Nephron (organoid): ENCODE measurements at regions not wholly inside any gene's neighbourhood (a gene's known extent, or its start where the extent isn't known, plus 50 kb on each side); places are given as distances from the start of the nearest gene placed in this dataset.

Experiments used
- H3K27ac Mint-ChIP-seq, 3 experiments: 2 replicates each; pipeline ENCODE4 v1.8.0; 2020; ENCODE audit warnings: mixed read lengths in 3 of 3, mild to moderate bottlenecking in 2 of 3, moderate library complexity in 1 of 3
- H3K27me3 Mint-ChIP-seq: 2 replicates; pipeline ENCODE4 v1.8.0; 2021; ENCODE audit warnings: low read depth, mild to moderate bottlenecking, moderate library complexity, mixed read lengths
- H3K36me3 Mint-ChIP-seq: 2 replicates; pipeline ENCODE4 v1.8.0; 2020; ENCODE audit warnings: low read depth, mixed read lengths
- H3K4me1 Mint-ChIP-seq: 2 replicates; pipeline ENCODE4 v1.8.0; 2020; ENCODE audit warnings: mixed read lengths
- H3K4me3 Mint-ChIP-seq, 3 experiments: 2 replicates each; pipeline ENCODE4 v1.8.0; 2020; ENCODE audit warnings: mild to moderate bottlenecking in 3 of 3, mixed read lengths in 3 of 3, moderate library complexity in 2 of 3
- H3K9me3 Mint-ChIP-seq: 2 replicates; pipeline ENCODE4 v1.8.0; 2020; ENCODE audit warnings: mixed read lengths
- CTCF ChIP-seq, 3 experiments: fragments of 200-600 bp; sonication (generic); IDR thresholded peaks; one replicate each; pipeline ENCODE4 v1.5.0; 2021; ENCODE audit warnings: antibody characterized with exemption in 3 of 3; ENCODE audit not compliant: unreplicated experiment in 3 of 3

GRCh38 chr5:116703941-116704340 is 129.3 kb upstream of the SEMA6A start:
- H3K27me3 Mint-ChIP-seq = no peaks in the 10 kb centered on the region

GRCh38 chr5:116703328-116703727 is 128.7 kb upstream of the SEMA6A start:
- Mint-ChIP-seq H3K27me3 (no peaks in the 10 kb centered on the region), H3K27ac (no peak overlapping the region)
- no peak for TF ChIP-seq CTCF (IDR thresholded peaks at IDR 0.05; ENCODE audit: unreplicated experiment in 3 of 3)

More at GRCh38 chr5:116703941-116704340, 129.3 kb upstream of the SEMA6A start:
- no peaks in the 10 kb centered on the region for H3K9me3 Mint-ChIP-seq
- peaks cover 3% of the 10 kb centered on the region for H3K36me3 Mint-ChIP-seq
- peaks cover 5% of the 10 kb centered on the region for H3K4me1 Mint-ChIP-seq
- H3K27ac Mint-ChIP-seq = no peak overlapping the region
- no peak overlapping the region for H3K4me3 Mint-ChIP-seq
- TF ChIP-seq CTCF (IDR thresholded peaks at IDR 0.05; ENCODE audit: unreplicated experiment in 3 of 3) = no peak

DNA sequence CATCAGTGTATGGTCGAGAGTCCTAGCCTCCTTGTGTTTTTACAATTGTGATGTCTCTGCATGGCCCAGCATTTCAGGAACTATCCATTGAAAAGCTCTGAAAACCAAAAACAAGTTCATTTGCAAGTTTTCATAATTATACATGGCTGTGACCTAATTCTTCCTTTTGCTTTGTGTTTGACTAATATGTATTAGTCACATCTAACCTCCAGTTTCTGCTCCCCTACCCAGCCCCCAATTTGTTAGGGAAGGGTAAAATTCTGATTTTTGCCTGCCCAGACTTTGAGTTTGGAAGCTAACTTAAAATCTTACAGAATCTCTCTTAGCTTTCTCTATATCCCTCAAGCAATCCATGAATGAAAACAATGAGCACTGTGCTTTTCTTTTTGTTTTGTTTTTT is 128.2 kb upstream of the SEMA6A start:
- no peaks in the 10 kb centered on the region for H3K27me3 Mint-ChIP-seq
- H3K9me3 Mint-ChIP-seq = no peaks in the 10 kb centered on the region
- TF ChIP-seq CTCF (IDR thresholded peaks at IDR 0.05; ENCODE audit: unreplicated experiment in 3 of 3) = no peak
- H3K36me3 Mint-ChIP-seq = no peaks in the 10 kb centered on the region
- H3K4me1 Mint-ChIP-seq = peaks cover 11% of the 10 kb centered on the region
- no peak overlapping the region for H3K4me3 Mint-ChIP-seq
- no peak overlapping the region for H3K27ac Mint-ChIP-seq

More at GRCh38 chr5:116703328-116703727, 128.7 kb upstream of the SEMA6A start:
- H3K4me3 Mint-ChIP-seq = no peak overlapping the region
- H3K9me3 Mint-ChIP-seq = no peaks in the 10 kb centered on the region
- H3K4me1 Mint-ChIP-seq = peaks cover 11% of the 10 kb centered on the region
- no peaks in the 10 kb centered on the region for H3K36me3 Mint-ChIP-seq

DNA sequence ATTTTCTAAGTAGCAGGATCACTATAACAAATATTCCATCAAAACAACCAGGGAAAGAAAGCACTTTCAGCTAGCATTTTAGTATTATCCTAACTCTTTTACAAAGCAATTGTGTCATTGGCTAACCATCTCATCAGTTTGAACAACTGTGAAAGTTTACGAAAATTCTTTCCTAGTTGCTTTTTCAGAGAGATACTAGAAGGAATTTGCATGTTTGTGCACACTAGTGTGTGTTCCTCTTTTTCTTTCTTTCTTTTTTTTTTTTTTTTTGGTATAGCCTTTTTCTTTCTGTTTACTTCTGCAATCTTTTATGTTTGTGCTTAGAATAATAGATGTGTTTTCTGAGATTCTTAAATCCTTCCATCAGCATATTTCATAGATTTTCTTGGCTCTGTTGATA is 124.7 kb upstream of the SEMA6A start:
- Mint-ChIP-seq H3K9me3 (peaks cover 3% of the 10 kb centered on the region), H3K27me3 (no peaks in the 10 kb centered on the region), H3K36me3 (no peaks in the 10 kb centered on the region), H3K4me1 (peaks cover 38% of the 10 kb centered on the region), H3K4me3 (no peak overlapping the region), H3K27ac (peak overlapping the region in 2 of 3 experiments; percentile 18 to 44)
- no peak for TF ChIP-seq CTCF (IDR thresholded peaks at IDR 0.05; ENCODE audit: unreplicated experiment in 3 of 3)

GRCh38 chr5:116696366-116696765 is 121.7 kb upstream of the SEMA6A start:
- Mint-ChIP-seq H3K27ac (peak overlapping the region; percentile 85 to 94 (median 91)), H3K4me3 (peak overlapping the region in 2 of 3 experiments; percentile 22 to 41), H3K4me1 (peaks cover 38% of the 10 kb centered on the region), H3K9me3 (peaks cover 3% of the 10 kb centered on the region), H3K27me3 (no peaks in the 10 kb centered on the region), H3K36me3 (no peaks in the 10 kb centered on the region)
- TF ChIP-seq CTCF (IDR thresholded peaks at IDR 0.05; ENCODE audit: unreplicated experiment in 3 of 3) = no peak

- H3K9me3 Mint-ChIP-seq = peaks cover 3% of the 10 kb centered on the region
- H3K36me3 Mint-ChIP-seq = no peaks in the 10 kb centered on the region
These were observed 121.1 kb upstream of the SEMA6A start for GRCh38 chr5:116695681-116696080.

More at GRCh38 chr5:116695681-116696080, 121.1 kb upstream of the SEMA6A start:
- peaks cover 38% of the 10 kb centered on the region for H3K4me1 Mint-ChIP-seq
- H3K27ac Mint-ChIP-seq = peak overlapping the region; percentile 85 to 94 (median 91)
- TF ChIP-seq CTCF (IDR thresholded peaks at IDR 0.05; ENCODE audit: unreplicated experiment in 3 of 3) = no peak
- no peaks in the 10 kb centered on the region for H3K27me3 Mint-ChIP-seq
- no peak overlapping the region for H3K4me3 Mint-ChIP-seq
